GM23248 (cell line): ENCODE measurements at regions not wholly inside any gene's neighbourhood (a gene's known extent, or its start where the extent isn't known, plus 50 kb on each side); places are given as distances from the start of the nearest gene placed in this dataset.
"Not testable (repeated sequence)": the region's sequence is repeated elsewhere in the genome, so short reads cannot be mapped to it uniquely, and the experiment has no call there.

Source experiments
- EZH2 ChIP-seq: fragments of 200-600 bp; sonication (generic); IDR thresholded peaks from 2 replicates; pipeline ENCODE4 v1.6.1; 2018; ENCODE audit warnings: antibody characterized with exemption, mild to moderate bottlenecking; ENCODE audit not compliant: insufficient read depth, poor library complexity, severe bottlenecking
- EZH2phosphoT487 ChIP-seq: fragments of 200-600 bp; sonication (generic); IDR thresholded peaks from 2 replicates; pipeline ENCODE4 v1.6.1; 2018; ENCODE audit warnings: antibody characterized with exemption, moderate library complexity, mild to moderate bottlenecking, low read depth; ENCODE audit not compliant: insufficient read depth

- TF ChIP-seq EZH2, EZH2phosphoT487: not testable (repeated sequence)
These were observed 119.8 kb upstream of the HMX1 start for GRCh38 chr4:8991449-8991848.
